HCT116 (cell line): ENCODE measurements at regions not wholly inside any gene's neighbourhood (a gene's known extent, or its start where the extent isn't known, plus 50 kb on each side); places are given as distances from the start of the nearest gene placed in this dataset.

ENCODE experiments used
- CTCF ChIP-seq, 3 experiments: fragments of 200-600 bp in 1 of 3; sonication (generic) in 1 of 3; IDR thresholded peaks in 2 of 3; conservative IDR thresholded peaks in 1 of 3; 2 replicates each; pipeline ENCODE4 v1.5.1; 2012 to 2017; ENCODE audit warnings: low read depth in 2 of 3, low read length in 2 of 3, antibody characterized with exemption in 1 of 3, borderline replicate concordance in 1 of 3, control low read depth in 1 of 3, mild to moderate bottlenecking in 1 of 3, mixed read lengths in 1 of 3, mixed run types in 1 of 3, moderate library complexity in 1 of 3; ENCODE audit not compliant: insufficient read depth in 1 of 3
- ELF1 ChIP-seq: IDR thresholded peaks from 2 replicates; pipeline ENCODE4 v1.6.1; 2012; ENCODE audit warnings: low read depth, borderline replicate concordance
- MAX ChIP-seq: IDR thresholded peaks from 2 replicates; pipeline ENCODE4 v1.6.1; 2012
- REST ChIP-seq: IDR thresholded peaks from 2 replicates; pipeline ENCODE4 v1.6.1; 2012; ENCODE audit warnings: low read depth
- SIN3A ChIP-seq: IDR thresholded peaks from 2 replicates; pipeline ENCODE4 v1.6.1; 2012; ENCODE audit warnings: low read depth

- TF ChIP-seq CTCF (IDR thresholded peaks at IDR 0.05 in 2 of 3, conservative IDR thresholded peaks at IDR 0.05 in 1 of 3; ENCODE audit: borderline replicate concordance in 1 of 3, insufficient read depth in 1 of 3, low read depth in 2 of 3, low read length in 2 of 3): no peak
- no peak for TF ChIP-seq ELF1
- no peak for TF ChIP-seq MAX
- no peak for TF ChIP-seq SIN3A
- no peak for TF ChIP-seq REST
These were observed 67.8 kb upstream of the SALL3 start for GRCh38 chr18:78911751-78912283.
